ENCODE measurements at regions not wholly inside any gene's neighbourhood (a gene's known extent, or its start where the extent isn't known, plus 50 kb on each side); places are given as distances from the start of the nearest gene placed in this dataset.

- DNase-seq = no peak
These were observed 303.6 kb downstream of the TFAP2C start for GRCh38 chr20:56932575-56933330.

- no peak for DNase-seq
These were observed 304.2 kb downstream of the TFAP2C start for GRCh38 chr20:56933331-56933698.

GRCh38 chr20:56934888-56935287 lies 305.8 kb downstream of the TFAP2C start:
- no peak for DNase-seq

GRCh38 chr20:56940466-56940865 lies 311.4 kb downstream of the TFAP2C start:
- no peak for DNase-seq

- no peak for DNase-seq
These were observed 312.1 kb downstream of the TFAP2C start for GRCh38 chr20:56941101-56941686.

- no peak for DNase-seq
These were observed 315.1 kb downstream of the TFAP2C start for GRCh38 chr20:56943946-56944945.

- no peak for DNase-seq
These were observed 316.0 kb downstream of the TFAP2C start for GRCh38 chr20:56945057-56945456.

GRCh38 chr20:56945901-56946300 lies 316.8 kb downstream of the TFAP2C start:
- DNase-seq = no peak

GRCh38 chr20:56949318-56949717 lies 317.1 kb downstream of the BMP7 start:
- no peak for DNase-seq

- DNase-seq = no peak
These were observed 314.0 kb downstream of the BMP7 start for GRCh38 chr20:56952258-56953047.

- no peak for DNase-seq
These were observed 313.3 kb downstream of the BMP7 start for GRCh38 chr20:56953048-56953586.

- no peak for DNase-seq
These were observed 311.6 kb downstream of the BMP7 start for GRCh38 chr20:56954797-56955196.

- no peak for DNase-seq
These were observed 310.8 kb downstream of the BMP7 start for GRCh38 chr20:56955680-56956079.

- DNase-seq = no peak
These were observed 309.9 kb downstream of the BMP7 start for GRCh38 chr20:56956534-56956933.

- no peak for DNase-seq
These were observed 308.5 kb downstream of the BMP7 start for GRCh38 chr20:56957737-56958553.

GRCh38 chr20:56964901-56965300 lies 301.5 kb downstream of the BMP7 start:
- DNase-seq = no peak

GRCh38 chr20:56967916-56968315 lies 298.5 kb downstream of the BMP7 start:
- DNase-seq = no peak

- no peak for DNase-seq
These were observed 297.9 kb downstream of the BMP7 start for GRCh38 chr20:56968376-56969048.

GRCh38 chr20:56974499-56975250 lies 291.8 kb downstream of the BMP7 start:
- no peak for DNase-seq

- DNase-seq = no peak
These were observed 290.6 kb downstream of the BMP7 start for GRCh38 chr20:56975838-56976237.

Measured in NCI-H146 (cell line).